ENCODE measurements at regions not wholly inside any gene's neighbourhood (a gene's known extent, or its start where the extent isn't known, plus 50 kb on each side); places are given as distances from the start of the nearest gene placed in this dataset.

DNA sequence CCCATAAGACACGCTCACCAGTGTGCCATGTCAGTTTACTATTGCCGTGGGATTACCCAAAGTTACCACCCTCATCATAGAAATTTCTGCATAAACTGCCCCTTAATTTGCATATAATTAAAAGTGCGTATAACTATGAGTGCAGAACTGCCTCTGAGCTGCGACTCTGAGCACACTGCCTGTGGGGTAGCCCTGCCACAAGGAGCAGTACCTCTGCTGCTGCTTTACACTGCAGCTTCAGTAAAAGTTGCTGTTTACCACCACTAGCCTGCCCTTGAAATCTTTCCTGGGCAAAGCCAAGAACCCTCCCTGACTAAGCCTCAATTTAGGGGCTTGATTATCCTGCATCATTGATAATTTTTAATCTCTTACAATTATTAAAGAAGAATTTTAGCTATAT, 213.9 kb upstream of the MAP2 start:
- WGBS (ENCODE audit: insufficient coverage), result 80% methylated on average over 2 of the region's 4 CpGs
- TF ChIP-seq, protein P1, sequence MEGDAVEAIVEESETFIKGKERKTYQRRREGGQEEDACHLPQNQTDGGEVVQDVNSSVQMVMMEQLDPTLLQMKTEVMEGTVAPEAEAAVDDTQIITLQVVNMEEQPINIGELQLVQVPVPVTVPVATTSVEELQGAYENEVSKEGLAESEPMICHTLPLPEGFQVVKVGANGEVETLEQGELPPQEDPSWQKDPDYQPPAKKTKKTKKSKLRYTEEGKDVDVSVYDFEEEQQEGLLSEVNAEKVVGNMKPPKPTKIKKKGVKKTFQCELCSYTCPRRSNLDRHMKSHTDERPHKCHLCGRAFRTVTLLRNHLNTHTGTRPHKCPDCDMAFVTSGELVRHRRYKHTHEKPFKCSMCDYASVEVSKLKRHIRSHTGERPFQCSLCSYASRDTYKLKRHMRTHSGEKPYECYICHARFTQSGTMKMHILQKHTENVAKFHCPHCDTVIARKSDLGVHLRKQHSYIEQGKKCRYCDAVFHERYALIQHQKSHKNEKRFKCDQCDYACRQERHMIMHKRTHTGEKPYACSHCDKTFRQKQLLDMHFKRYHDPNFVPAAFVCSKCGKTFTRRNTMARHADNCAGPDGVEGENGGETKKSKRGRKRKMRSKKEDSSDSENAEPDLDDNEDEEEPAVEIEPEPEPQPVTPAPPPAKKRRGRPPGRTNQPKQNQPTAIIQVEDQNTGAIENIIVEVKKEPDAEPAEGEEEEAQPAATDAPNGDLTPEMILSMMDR (IDR thresholded peaks at IDR 0.05), result no peak
- intact Hi-C loops (cut with micrococcal nuclease), result loop anchor here in 1 of 2 donors (5.0 kb wide), 1 partner anchor 738 kb away; no protein-coding TSS in a partner anchor

DNA sequence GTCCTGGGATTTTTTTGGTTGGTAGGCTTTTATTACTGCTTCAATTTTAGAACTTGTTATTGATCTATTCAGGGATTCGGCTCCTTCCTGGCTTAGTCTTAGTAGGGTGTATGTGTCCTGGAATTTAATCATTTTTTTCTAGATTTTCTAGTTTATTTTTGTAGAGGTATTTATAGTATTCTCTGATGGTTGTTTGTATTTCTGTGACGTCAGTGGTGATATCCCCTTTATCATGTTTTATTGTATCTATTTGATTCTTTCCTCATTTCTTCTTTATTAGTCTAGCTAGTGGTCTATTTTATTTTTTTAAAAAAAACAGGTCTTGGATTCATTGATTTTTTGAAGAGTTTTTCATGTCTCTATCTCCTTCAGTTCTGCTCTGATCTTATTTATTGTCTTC, 193.3 kb upstream of the MAP2 start:
- H3K4me3 ChIP-seq (replicated peaks in 1 of 3; ENCODE audit: low read depth in 2 of 3, low read length in 3 of 3), result no peak overlapping the region
- DNase-seq, result no peak
- H3K9me3 ChIP-seq (replicated peaks in 1 of 2; ENCODE audit: control insufficient read depth in 1 of 2, insufficient read depth in 1 of 2, low read length in 2 of 2), result no peaks in the 10 kb centered on the region
- H3K27me3 Mint-ChIP-seq (ENCODE audit: low read depth in 3 of 3), result peaks cover 0 to 2% (median 0%) of the 10 kb centered on the region in 3 donors
- no peaks in the 10 kb centered on the region for H3K4me1 Mint-ChIP-seq
- TF ChIP-seq, protein P1 (IDR thresholded peaks at IDR 0.05), result no peak
- no peaks in the 10 kb centered on the region for H3K4me1 ChIP-seq (ENCODE audit: control insufficient read depth in 1 of 2, insufficient read depth in 2 of 2, low read length in 2 of 2)
- H3K9ac ChIP-seq (ENCODE audit: insufficient read depth, low read length, poor library complexity, severe bottlenecking), result no peak overlapping the region
- H3K27ac Mint-ChIP-seq, result no peak overlapping the region
- no CpG with 5 or more reads among the region's 2 CpGs for WGBS (ENCODE audit: insufficient coverage)
- no peaks in the 10 kb centered on the region for H3K79me2 ChIP-seq (ENCODE audit: insufficient read depth, low read length)
- no peak overlapping the region for H2AFZ ChIP-seq (ENCODE audit: insufficient read depth, low read depth, low read length, poor library complexity, severe bottlenecking)
- no peaks in the 10 kb centered on the region for H4K20me1 ChIP-seq (ENCODE audit: insufficient read depth, low read length)
- H3K4me3 Mint-ChIP-seq, result no peak overlapping the region
- H3K4me2 ChIP-seq (replicated peaks; ENCODE audit: extremely low read depth, low read length, poor library complexity, severe bottlenecking), result no peak overlapping the region
- H3K27ac ChIP-seq (ENCODE audit: low read depth in 1 of 2, low read length in 2 of 2), result no peak overlapping the region
- H3K36me3 ChIP-seq (replicated peaks in 1 of 2; ENCODE audit: control insufficient read depth in 1 of 2, insufficient read depth in 2 of 2, low read length in 2 of 2), result no peaks in the 10 kb centered on the region
- H3K27me3 ChIP-seq (ENCODE audit: control insufficient read depth in 2 of 2, insufficient read depth in 2 of 2, low read length in 2 of 2), result no peaks in the 10 kb centered on the region
- no peaks in the 10 kb centered on the region for H3K36me3 Mint-ChIP-seq
- H3K9me3 Mint-ChIP-seq, result peaks cover 0 to 5% (median 2%) of the 10 kb centered on the region in 7 donors
- intact Hi-C loops (cut with micrococcal nuclease), result no loop called here

More for the DNA sequence above, 213.9 kb upstream of the MAP2 start:
- no peaks in the 10 kb centered on the region for H3K36me3 ChIP-seq (replicated peaks in 1 of 2; ENCODE audit: control insufficient read depth in 1 of 2, insufficient read depth in 2 of 2, low read length in 2 of 2)
- no peaks in the 10 kb centered on the region for H4K20me1 ChIP-seq (ENCODE audit: insufficient read depth, low read length)
- no peak overlapping the region for H3K4me3 Mint-ChIP-seq
- H3K36me3 Mint-ChIP-seq, result no peaks in the 10 kb centered on the region
- H3K27ac Mint-ChIP-seq, result no peak overlapping the region
- H3K4me1 Mint-ChIP-seq, result peaks cover 9% of the 10 kb centered on the region
- H3K27me3 ChIP-seq (ENCODE audit: control insufficient read depth in 2 of 2, insufficient read depth in 2 of 2, low read length in 2 of 2), result no peaks in the 10 kb centered on the region
- H3K9ac ChIP-seq (ENCODE audit: insufficient read depth, low read length, poor library complexity, severe bottlenecking), result no peak overlapping the region
- H3K9me3 Mint-ChIP-seq, result peaks cover 0 to 4% (median 0%) of the 10 kb centered on the region in 7 donors
- H3K79me2 ChIP-seq (ENCODE audit: insufficient read depth, low read length), result no peaks in the 10 kb centered on the region
- no peaks in the 10 kb centered on the region for H3K4me1 ChIP-seq (ENCODE audit: control insufficient read depth in 1 of 2, insufficient read depth in 2 of 2, low read length in 2 of 2)
- H3K27ac ChIP-seq (ENCODE audit: low read depth in 1 of 2, low read length in 2 of 2), result no peak overlapping the region
- no peak for DNase-seq
- H3K27me3 Mint-ChIP-seq (ENCODE audit: low read depth in 3 of 3), result peaks cover 3% of the 10 kb centered on the region in 3 donors
- H3K9me3 ChIP-seq (replicated peaks in 1 of 2; ENCODE audit: control insufficient read depth in 1 of 2, insufficient read depth in 1 of 2, low read length in 2 of 2), result no peaks in the 10 kb centered on the region
- H3K4me3 ChIP-seq (replicated peaks in 1 of 3; ENCODE audit: low read depth in 2 of 3, low read length in 3 of 3), result no peak overlapping the region
- H2AFZ ChIP-seq (ENCODE audit: insufficient read depth, low read depth, low read length, poor library complexity, severe bottlenecking), result no peak overlapping the region
- H3K4me2 ChIP-seq (replicated peaks; ENCODE audit: extremely low read depth, low read length, poor library complexity, severe bottlenecking), result no peak overlapping the region
